Osteoblast (primary cell): ENCODE measurements at regions not wholly inside any gene's neighbourhood (a gene's known extent, or its start where the extent isn't known, plus 50 kb on each side); places are given as distances from the start of the nearest gene placed in this dataset.

ENCODE experiments used
- DNase-seq: peaks from one replicate; pipeline ENCODE4 v3.0.0; 2011; ENCODE audit warnings: low spot score, mixed read lengths; ENCODE audit not compliant: insufficient read length; ENCODE audit errors: missing footprints
- H2AFZ ChIP-seq: 2 replicates; pipeline ENCODE4 v1.6.0; 2011; ENCODE audit warnings: mild to moderate bottlenecking, low read length
- H3K27ac ChIP-seq: 2 replicates; pipeline ENCODE4 v1.5.1; 2011; ENCODE audit warnings: mild to moderate bottlenecking, low read depth, low read length, moderate library complexity
- H3K27me3 ChIP-seq: 2 replicates; pipeline ENCODE4 v1.6.0; 2012; ENCODE audit warnings: mild to moderate bottlenecking, control low read depth, inconsistent platforms, low read length, moderate library complexity; ENCODE audit not compliant: insufficient read depth
- H3K36me3 ChIP-seq: 2 replicates; pipeline ENCODE4 v1.5.1; 2011; ENCODE audit warnings: mild to moderate bottlenecking, low read length, control low read depth, moderate library complexity; ENCODE audit not compliant: insufficient read depth
- H3K4me1 ChIP-seq: 2 replicates; pipeline ENCODE4 v1.5.1; 2011; ENCODE audit warnings: mild to moderate bottlenecking, low read length, control low read depth, moderate library complexity; ENCODE audit not compliant: insufficient read depth
- H3K4me2 ChIP-seq: 2 replicates; pipeline ENCODE4 v1.6.0; 2011; ENCODE audit warnings: mild to moderate bottlenecking, low read length; ENCODE audit not compliant: insufficient read depth
- H3K4me3 ChIP-seq: fragments of 200-600 bp; sonication (generic); 3 replicates; pipeline ENCODE4 v1.5.1; 2012; ENCODE audit warnings: mild to moderate bottlenecking, low read length, inconsistent platforms; ENCODE audit not compliant: insufficient read depth
- H3K79me2 ChIP-seq: 2 replicates; pipeline ENCODE4 v1.6.0; 2012; ENCODE audit warnings: mild to moderate bottlenecking, low read length, control low read depth, inconsistent platforms; ENCODE audit not compliant: insufficient read depth
- H3K9me3 ChIP-seq: 2 replicates; pipeline ENCODE4 v1.5.1; 2011; ENCODE audit warnings: low read depth, low read length, control low read depth
- H4K20me1 ChIP-seq: 2 replicates; pipeline ENCODE4 v1.6.0; 2012; ENCODE audit warnings: mild to moderate bottlenecking, low read length, control low read depth; ENCODE audit not compliant: insufficient read depth
- TF ChIP-seq, protein P1 (sequence below): IDR thresholded peaks from 2 replicates; pipeline ENCODE4 v1.5.1; 2011; ENCODE audit warnings: mild to moderate bottlenecking, low read depth, low read length, moderate library complexity; ENCODE audit errors: extremely low read depth

DNA sequence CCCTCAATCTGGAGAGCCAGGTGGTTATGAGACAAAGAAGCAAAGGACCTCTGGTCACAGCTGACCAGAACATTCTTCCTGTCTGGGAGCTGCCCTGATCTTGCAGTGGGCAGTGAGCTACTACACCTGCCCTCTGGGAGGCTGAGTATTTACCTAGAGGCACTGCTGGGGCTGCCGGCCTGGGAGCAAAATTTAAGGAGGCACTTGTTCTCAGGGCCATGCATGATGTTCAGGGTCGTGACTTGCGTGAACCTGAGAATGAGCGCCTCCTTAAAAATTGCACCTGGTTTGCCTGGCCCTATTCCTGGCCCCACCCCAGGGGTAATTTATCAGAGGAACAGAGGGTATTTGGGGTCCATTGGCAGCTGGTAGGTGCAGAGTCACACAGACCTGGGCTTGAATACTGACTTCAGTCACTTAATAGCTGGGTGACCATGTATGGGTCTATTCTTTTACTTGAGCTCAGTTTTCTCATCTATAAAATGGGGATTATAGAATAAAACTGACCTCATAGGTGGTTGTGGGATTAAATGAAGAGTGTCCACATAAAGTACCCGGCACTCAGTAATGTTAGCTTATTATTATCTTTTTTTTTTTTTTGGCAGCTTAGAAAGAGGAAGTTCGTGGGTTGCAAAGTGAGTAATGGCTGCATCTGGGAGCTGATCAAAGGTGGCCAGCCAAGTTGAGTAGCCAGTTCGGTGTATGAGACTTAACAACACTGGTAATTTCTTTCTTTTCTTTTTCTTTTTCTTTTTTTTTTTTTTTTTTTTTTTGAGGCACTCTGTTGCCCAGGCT, 107.4 kb upstream of the MED13L start:
- no peak for DNase-seq
- no peak overlapping the region for H3K4me2 ChIP-seq
- no peaks in the 10 kb centered on the region for H4K20me1 ChIP-seq
- no peaks in the 10 kb centered on the region for H3K79me2 ChIP-seq
- H3K27ac ChIP-seq: no peak overlapping the region
- peaks cover 49% of the 10 kb centered on the region for H3K4me1 ChIP-seq
- H3K27me3 ChIP-seq: no peaks in the 10 kb centered on the region
- H2AFZ ChIP-seq: no peak overlapping the region
- no peaks in the 10 kb centered on the region for H3K36me3 ChIP-seq
- TF ChIP-seq, protein P1, sequence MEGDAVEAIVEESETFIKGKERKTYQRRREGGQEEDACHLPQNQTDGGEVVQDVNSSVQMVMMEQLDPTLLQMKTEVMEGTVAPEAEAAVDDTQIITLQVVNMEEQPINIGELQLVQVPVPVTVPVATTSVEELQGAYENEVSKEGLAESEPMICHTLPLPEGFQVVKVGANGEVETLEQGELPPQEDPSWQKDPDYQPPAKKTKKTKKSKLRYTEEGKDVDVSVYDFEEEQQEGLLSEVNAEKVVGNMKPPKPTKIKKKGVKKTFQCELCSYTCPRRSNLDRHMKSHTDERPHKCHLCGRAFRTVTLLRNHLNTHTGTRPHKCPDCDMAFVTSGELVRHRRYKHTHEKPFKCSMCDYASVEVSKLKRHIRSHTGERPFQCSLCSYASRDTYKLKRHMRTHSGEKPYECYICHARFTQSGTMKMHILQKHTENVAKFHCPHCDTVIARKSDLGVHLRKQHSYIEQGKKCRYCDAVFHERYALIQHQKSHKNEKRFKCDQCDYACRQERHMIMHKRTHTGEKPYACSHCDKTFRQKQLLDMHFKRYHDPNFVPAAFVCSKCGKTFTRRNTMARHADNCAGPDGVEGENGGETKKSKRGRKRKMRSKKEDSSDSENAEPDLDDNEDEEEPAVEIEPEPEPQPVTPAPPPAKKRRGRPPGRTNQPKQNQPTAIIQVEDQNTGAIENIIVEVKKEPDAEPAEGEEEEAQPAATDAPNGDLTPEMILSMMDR: no peak
- no peaks in the 10 kb centered on the region for H3K9me3 ChIP-seq
- H3K4me3 ChIP-seq: no peak overlapping the region

DNA sequence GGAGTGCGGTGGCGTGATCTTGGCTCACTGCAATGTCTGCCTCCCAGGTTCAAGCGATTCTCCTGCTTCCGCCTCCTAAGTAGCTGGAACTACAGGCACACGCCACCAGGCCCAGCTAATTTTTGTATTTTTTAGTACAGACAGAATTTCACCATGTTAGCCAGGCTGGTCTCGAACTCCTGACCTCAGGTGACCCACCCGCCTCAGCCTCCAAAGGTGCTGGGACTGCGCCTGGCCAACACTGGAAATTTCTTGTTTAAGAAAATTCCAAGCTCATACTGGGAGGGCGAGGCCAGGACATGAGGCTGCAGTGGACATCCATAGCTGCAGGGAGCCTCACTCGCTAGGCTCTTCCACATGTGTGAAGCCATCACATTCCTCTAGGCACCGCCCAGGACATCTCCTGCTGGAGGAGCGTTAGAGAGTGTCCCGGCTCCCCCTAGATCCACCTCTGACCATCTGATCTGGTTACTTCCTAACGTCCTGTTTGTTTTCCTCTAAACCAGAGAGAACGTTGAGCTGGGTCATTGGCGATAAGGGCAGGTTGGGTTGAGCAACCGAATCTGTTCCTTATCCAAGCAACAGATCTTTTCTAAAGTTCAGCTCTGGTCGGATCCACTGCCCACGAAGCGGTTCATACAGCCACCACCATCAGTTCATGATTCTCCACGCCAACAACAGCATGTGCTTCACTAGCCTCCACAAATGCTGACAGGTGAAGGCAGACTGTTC, 108.2 kb upstream of the MED13L start:
- TF ChIP-seq, protein P1: no peak
- no peaks in the 10 kb centered on the region for H3K27me3 ChIP-seq
- no peaks in the 10 kb centered on the region for H3K79me2 ChIP-seq
- no peak overlapping the region for H3K4me2 ChIP-seq
- H3K27ac ChIP-seq: no peak overlapping the region
- H3K4me1 ChIP-seq: peaks cover 55% of the 10 kb centered on the region
- H3K9me3 ChIP-seq: no peaks in the 10 kb centered on the region
- no peaks in the 10 kb centered on the region for H3K36me3 ChIP-seq
- H3K4me3 ChIP-seq: no peak overlapping the region
- no peak for DNase-seq
- no peaks in the 10 kb centered on the region for H4K20me1 ChIP-seq
- no peak overlapping the region for H2AFZ ChIP-seq

DNA sequence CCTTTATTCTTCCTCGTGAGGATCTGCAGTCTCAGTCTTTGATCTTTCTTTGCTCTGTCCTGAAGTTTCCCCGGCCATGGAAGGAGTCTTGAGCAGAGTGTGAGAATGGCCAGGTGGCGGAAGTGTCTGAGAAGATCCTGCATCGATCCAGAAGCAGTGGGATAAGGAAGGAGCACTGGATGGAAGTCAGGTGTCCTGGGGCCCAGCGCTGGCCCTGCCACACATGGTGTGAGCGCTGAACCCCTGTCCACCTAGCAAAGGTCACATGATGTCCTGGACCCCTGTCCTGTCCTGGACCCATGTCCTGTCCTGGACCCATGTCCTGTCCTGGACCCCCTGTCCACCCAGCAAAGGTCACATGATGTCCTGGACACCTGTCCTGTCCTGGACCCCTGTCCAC, 111.8 kb upstream of the MED13L start:
- H3K27me3 ChIP-seq: no peaks in the 10 kb centered on the region
- no peak for DNase-seq
- H3K27ac ChIP-seq: peak overlapping the region; percentile 71

More for the DNA sequence above, 111.8 kb upstream of the MED13L start:
- Histone ChIP-seq H2AFZ (no peak overlapping the region), H3K4me3 (no peak overlapping the region), H3K36me3 (no peaks in the 10 kb centered on the region), H3K4me2 (peak overlapping the region; percentile 21), H3K4me1 (peaks cover 35% of the 10 kb centered on the region), H3K9me3 (peaks cover 7% of the 10 kb centered on the region), H4K20me1 (no peaks in the 10 kb centered on the region), H3K79me2 (no peaks in the 10 kb centered on the region)
- TF ChIP-seq, protein P1: no peak
